ENCODE measurements at regions not wholly inside any gene's neighbourhood (a gene's known extent, or its start where the extent isn't known, plus 50 kb on each side); places are given as distances from the start of the nearest gene placed in this dataset.

DNA sequence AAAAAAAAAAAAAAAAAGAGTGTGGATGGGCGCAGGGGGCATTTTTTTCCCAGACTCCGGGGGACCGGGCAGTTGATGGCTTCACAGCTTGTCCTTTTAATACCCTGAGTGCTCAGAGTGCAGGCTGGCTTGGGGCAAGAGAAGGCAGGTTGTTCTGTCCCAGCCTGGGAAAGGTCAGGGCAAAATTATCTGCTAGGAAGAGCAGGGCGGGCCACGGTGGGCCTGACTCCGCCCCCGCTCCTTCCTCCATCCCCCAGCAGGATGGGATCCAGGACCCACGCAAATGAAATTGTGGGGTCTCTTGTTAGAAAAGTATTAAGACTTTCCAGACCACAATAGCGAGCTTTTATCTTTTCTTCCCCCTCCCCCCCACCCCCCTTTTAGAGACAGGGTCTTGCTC lies 70.7 kb downstream of the PTPRS start:
- TF ChIP-seq, protein P1, sequence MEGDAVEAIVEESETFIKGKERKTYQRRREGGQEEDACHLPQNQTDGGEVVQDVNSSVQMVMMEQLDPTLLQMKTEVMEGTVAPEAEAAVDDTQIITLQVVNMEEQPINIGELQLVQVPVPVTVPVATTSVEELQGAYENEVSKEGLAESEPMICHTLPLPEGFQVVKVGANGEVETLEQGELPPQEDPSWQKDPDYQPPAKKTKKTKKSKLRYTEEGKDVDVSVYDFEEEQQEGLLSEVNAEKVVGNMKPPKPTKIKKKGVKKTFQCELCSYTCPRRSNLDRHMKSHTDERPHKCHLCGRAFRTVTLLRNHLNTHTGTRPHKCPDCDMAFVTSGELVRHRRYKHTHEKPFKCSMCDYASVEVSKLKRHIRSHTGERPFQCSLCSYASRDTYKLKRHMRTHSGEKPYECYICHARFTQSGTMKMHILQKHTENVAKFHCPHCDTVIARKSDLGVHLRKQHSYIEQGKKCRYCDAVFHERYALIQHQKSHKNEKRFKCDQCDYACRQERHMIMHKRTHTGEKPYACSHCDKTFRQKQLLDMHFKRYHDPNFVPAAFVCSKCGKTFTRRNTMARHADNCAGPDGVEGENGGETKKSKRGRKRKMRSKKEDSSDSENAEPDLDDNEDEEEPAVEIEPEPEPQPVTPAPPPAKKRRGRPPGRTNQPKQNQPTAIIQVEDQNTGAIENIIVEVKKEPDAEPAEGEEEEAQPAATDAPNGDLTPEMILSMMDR (IDR thresholded peaks at IDR 0.05; ENCODE audit: poor library complexity, severe bottlenecking), result no peak
- TF ChIP-seq EP300 (conservative IDR thresholded peaks at IDR 0.05; ENCODE audit: poor library complexity, severe bottlenecking) (no peak), EZH2 (IDR thresholded peaks at IDR 0.05; ENCODE audit: borderline replicate concordance, insufficient read depth, low read length, poor library complexity, severe bottlenecking) (no peak), TAF1 (IDR thresholded peaks at IDR 0.05; ENCODE audit: low read depth) (no peak), RAD21 (conservative IDR thresholded peaks at IDR 0.05) (no peak), POLR2AphosphoS5 (IDR thresholded peaks at IDR 0.05) (no peak), MXI1 (conservative IDR thresholded peaks at IDR 0.05; ENCODE audit: poor library complexity, severe bottlenecking) (no peak)
